HFF-Myc (cell line): ENCODE measurements at regions not wholly inside any gene's neighbourhood (a gene's known extent, or its start where the extent isn't known, plus 50 kb on each side); places are given as distances from the start of the nearest gene placed in this dataset.

ENCODE experiments used
- DNase-seq: peaks from one replicate; pipeline ENCODE4 v3.0.0-alpha.2; 2011; ENCODE audit warnings: low read depth; ENCODE audit errors: extremely low read depth
- H3K4me3 ChIP-seq: replicated peaks from 2 replicates; pipeline ENCODE4 v1.5.1; 2011; ENCODE audit warnings: low read depth, mild to moderate bottlenecking, control low read depth, low read length
- CTCF ChIP-seq: IDR thresholded peaks from 2 replicates; pipeline ENCODE4 v1.5.1; 2012; ENCODE audit warnings: mild to moderate bottlenecking, low read depth, low read length, control low read depth; ENCODE audit errors: missing control alignments

GRCh38 chr16:72511171-72511570 lies 339.2 kb upstream of the PMFBP1 start:
- no peak for DNase-seq
- TF ChIP-seq CTCF = no peak
- H3K4me3 ChIP-seq = no peak overlapping the region

DNA sequence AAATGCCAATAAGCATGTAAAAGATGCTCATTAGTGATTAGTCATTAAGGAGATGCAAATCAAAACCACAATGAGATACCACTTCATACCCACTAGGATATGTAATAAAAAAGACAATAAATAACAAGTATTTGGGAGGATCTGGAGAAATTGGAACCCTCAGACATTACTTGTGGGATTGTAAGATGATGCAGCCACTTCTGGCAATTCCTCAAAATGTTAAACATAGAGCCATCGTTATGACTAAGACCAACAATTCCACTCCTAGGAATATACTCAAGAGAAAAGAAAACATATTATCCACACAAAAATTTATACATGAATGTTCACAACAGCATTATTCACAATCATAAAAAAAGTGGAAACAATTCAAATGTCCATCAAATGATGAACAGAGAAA lies 336.2 kb upstream of the PMFBP1 start:
- TF ChIP-seq CTCF = no peak
- DNase-seq = no peak

DNA sequence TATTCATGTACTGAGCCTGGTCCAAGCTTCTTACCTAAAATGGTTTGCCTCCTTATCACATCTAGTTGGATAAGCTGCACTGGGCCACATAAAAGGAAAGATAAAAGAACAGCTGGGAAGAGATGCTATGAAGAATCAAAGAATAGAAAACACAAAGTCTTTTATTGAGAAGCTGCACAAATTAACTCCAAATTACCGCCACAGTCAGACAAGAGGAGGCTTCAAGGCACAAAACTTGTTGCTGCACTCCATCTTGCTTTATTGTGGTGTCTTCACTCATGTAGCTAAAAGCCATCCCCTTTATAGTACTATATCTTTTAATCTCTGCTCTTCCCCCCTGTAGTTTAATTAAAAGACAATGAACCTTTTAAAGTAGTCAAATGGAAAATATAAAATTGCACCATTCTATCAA lies 330.6 kb upstream of the PMFBP1 start:
- no peak overlapping the region for H3K4me3 ChIP-seq
- TF ChIP-seq CTCF = no peak
- DNase-seq = no peak

More for the DNA sequence above, 336.2 kb upstream of the PMFBP1 start:
- no peak overlapping the region for H3K4me3 ChIP-seq

DNA sequence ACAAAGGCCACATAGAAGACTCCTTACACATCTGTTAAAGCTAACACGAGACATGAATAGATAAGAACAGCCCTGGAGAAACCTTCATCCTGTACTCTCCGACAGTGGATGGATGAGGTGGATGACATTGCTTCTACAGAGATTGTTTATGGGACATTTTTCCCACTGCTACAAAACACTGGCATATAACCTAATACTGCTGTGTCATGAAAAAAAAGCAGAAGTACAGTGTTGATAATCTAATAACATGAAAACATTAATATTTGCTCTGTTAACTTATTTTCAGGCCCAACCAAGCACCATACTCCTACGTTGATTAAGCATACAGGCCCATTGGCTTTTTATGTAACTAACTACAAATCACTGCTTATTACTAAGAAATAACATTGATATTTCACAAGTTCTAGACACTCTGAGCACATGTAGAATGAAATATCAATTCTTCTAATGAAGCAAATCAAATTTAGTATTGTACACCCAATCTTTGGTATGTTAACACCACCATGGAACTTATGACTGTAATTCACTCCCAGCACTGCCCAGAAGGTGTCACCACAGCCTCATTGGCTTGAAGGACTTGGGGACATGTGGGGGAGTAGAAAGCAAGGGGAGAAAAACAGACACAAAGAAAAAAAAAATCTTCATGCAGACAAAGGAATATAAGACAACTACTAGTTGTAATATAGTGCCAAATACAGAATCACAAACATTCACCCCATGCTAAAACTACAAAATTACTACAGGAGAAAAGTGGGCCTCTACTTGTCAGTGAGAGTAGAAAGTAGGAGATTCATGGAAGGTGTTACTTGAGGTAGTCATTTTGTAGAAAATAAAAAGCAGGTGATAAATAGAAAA lies 330.0 kb upstream of the PMFBP1 start:
- peak; percentile 88 for TF ChIP-seq CTCF
- no peak overlapping the region for H3K4me3 ChIP-seq
- DNase-seq = peak; percentile 59

- H3K4me3 ChIP-seq = no peak overlapping the region
- TF ChIP-seq CTCF = no peak
- no peak for DNase-seq
Observed at GRCh38 chr16:72500545-72500944, 328.6 kb upstream of the PMFBP1 start.

DNA sequence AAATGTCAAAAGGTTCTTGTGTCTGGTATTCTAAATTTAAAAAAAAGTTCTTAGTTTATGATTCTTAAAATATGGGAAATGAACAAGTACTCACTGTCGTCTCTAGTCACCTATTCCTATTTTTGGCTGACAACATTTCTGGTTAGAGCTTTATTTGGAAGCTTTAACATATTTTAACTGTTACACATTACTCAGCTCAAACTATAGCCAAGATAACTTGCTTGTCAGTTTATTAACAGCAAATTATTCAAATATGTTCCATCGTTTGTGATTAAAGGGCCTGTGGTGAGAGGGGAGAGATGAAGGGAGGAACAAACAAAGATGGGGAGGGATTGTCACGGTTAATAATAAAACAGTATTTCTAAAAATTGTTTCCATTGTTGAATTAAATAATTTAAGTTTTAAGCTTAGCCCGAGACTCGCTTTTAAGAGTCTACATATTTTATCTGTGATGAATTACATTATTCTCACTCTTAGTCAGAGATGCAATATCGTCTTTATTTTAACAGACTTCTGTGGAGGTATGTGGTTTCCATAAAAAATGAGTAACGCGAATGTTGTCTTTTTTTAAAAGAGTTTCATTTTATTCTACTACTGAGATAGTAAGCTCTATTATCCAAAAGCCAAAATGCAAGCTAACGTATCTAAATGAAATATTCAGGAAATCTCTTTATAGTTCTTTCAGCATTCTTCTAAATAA lies 321.9 kb upstream of the PMFBP1 start:
- H3K4me3 ChIP-seq = no peak overlapping the region
- DNase-seq = no peak

More for the DNA sequence above, 321.9 kb upstream of the PMFBP1 start:
- no peak for TF ChIP-seq CTCF
